Epithelial cell of esophagus (primary cell): ENCODE measurements at regions not wholly inside any gene's neighbourhood (a gene's known extent, or its start where the extent isn't known, plus 50 kb on each side); places are given as distances from the start of the nearest gene placed in this dataset.

ENCODE experiments used
- DNase-seq: peaks from one replicate; pipeline ENCODE4 v3.0.0; 2010; ENCODE audit warnings: low read depth
- H3K4me3 ChIP-seq: 2 replicates; pipeline ENCODE4 v1.5.1; 2011; ENCODE audit warnings: mild to moderate bottlenecking, low read length, control low read depth
- TF ChIP-seq, protein P1 (sequence below): IDR thresholded peaks from 2 replicates; pipeline ENCODE4 v1.5.1; 2011; ENCODE audit warnings: low read depth, mild to moderate bottlenecking, low read length, control low read depth, inconsistent platforms; ENCODE audit not compliant: insufficient read depth; ENCODE audit errors: missing control alignments

DNA sequence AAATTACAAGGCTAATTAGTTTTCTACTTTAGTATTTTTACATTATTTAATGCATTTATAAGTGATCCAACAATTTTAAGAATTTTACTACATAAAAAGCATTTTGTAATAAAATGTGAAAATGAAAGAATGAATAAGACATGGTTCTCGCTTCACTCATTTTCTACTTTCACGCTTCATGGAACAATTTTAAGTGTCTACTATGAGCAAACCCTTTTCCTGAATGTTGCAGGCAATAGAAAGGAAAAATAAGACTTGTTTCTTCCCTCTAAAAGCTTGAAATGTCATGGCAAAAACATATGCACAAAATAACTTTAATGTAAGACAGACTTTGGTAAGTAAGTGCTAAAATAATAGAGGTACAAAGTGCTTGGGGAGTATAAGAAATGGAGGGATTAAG, 205.7 kb upstream of the HMGA2 start:
- TF ChIP-seq, protein P1, sequence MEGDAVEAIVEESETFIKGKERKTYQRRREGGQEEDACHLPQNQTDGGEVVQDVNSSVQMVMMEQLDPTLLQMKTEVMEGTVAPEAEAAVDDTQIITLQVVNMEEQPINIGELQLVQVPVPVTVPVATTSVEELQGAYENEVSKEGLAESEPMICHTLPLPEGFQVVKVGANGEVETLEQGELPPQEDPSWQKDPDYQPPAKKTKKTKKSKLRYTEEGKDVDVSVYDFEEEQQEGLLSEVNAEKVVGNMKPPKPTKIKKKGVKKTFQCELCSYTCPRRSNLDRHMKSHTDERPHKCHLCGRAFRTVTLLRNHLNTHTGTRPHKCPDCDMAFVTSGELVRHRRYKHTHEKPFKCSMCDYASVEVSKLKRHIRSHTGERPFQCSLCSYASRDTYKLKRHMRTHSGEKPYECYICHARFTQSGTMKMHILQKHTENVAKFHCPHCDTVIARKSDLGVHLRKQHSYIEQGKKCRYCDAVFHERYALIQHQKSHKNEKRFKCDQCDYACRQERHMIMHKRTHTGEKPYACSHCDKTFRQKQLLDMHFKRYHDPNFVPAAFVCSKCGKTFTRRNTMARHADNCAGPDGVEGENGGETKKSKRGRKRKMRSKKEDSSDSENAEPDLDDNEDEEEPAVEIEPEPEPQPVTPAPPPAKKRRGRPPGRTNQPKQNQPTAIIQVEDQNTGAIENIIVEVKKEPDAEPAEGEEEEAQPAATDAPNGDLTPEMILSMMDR, result no peak
- no peak overlapping the region for H3K4me3 ChIP-seq
- DNase-seq, result no peak

DNA sequence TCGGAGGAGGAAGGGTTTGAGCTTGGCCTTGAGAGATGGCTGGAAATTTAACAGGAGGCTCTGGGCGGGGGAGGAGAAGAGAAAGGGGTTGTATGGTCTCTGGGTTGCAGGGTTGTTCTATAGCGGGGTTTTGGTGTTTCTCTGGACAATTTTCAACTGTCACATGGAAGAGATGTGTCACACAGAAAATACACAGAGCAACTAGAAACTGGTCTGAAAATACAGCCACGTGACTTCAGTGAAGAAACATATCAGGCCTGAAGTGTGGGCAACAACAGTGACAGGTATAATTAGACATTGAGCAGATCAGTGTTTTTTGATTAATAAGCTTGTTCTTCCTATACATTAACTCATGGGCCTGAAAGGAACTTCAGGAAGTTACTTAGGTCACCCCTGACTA, 205.3 kb upstream of the HMGA2 start:
- no peak for DNase-seq
- no peak overlapping the region for H3K4me3 ChIP-seq
- TF ChIP-seq, protein P1, result no peak

DNA sequence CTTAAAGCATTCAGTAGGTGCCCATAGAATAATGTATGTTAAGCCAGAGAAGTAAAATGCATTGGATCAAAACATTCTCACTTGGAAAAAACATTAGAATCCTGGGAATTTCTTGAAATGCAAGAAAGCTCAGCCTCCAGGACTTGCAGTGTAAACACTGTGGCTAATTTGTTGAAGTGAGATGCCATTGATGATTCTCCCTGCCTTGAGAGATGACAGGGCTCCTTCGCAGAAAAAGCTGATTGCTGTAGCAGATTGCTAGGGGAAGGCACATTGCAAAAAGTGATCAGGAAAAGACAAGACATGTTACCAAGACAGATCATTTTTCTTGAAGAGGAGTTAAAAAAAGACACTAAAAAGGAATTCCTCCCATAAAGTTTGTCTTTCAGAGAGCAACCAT, 204.2 kb upstream of the HMGA2 start:
- TF ChIP-seq, protein P1, result no peak
- H3K4me3 ChIP-seq, result no peak overlapping the region
- no peak for DNase-seq

DNA sequence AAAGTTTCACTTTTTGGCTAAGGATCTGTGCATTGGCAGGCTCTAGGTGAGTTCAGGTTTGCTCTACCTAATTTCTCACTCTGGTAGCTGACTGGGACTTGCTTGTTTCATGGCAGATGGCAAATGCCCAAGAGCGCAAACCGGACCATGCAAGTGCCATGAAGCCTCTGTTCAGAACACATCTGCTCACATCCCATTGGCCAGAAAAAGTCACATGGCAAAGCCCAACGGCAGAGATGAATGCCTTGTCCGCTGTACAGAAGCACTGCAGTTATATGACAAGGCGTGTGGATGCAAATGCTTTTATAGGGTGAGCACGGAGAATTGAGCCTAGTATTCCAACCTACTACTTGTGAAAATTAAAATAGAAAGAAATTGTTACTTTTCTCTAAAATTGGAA, 202.2 kb upstream of the HMGA2 start:
- TF ChIP-seq, protein P1, result no peak
- DNase-seq, result no peak
- H3K4me3 ChIP-seq, result no peak overlapping the region

DNA sequence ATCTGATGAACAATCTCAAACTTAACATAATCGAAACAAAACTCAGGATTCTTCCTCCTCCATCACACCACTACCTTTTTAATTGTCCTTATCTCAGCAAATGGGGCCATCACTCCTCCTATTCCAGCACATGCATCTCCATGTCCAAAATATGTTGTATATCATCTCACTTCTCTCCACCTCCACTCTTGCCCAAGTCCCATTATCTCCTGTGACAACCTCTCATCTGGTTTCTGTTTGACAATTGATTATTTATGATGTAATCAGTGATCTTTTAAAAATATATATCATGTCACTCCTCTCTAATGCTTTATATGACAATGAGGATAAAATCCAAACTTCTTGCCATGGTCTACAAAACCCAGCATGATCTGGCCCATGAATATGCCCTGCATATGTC, 200.8 kb upstream of the HMGA2 start:
- H3K4me3 ChIP-seq, result no peak overlapping the region
- TF ChIP-seq, protein P1, result no peak
- no peak for DNase-seq

DNA sequence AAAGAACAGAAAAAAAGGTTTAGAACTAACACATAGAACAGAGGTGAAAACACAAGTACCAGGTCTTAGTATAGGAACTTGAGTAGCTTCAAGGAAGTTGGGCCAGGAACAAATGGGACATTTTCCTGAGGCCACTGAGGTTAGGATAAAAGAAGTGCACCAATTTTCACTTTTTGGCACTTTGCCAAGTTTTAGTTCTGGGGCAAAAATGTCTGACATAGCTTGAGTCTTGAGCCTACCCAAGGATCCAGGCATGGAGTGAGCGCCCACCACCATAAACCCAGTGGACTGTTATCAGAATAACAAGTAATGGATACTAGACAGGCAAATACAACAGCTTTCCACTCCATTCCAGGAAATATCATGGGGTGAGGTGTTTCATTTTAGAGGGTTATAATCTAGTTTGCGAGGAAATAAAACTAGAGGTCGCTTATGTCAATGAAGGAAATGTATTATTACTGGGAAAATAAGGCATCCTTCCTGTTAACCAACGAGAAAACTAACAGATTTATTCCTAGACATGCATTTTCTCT, 199.7 kb upstream of the HMGA2 start:
- TF ChIP-seq, protein P1, result no peak
- H3K4me3 ChIP-seq, result no peak overlapping the region
- no peak for DNase-seq

DNA sequence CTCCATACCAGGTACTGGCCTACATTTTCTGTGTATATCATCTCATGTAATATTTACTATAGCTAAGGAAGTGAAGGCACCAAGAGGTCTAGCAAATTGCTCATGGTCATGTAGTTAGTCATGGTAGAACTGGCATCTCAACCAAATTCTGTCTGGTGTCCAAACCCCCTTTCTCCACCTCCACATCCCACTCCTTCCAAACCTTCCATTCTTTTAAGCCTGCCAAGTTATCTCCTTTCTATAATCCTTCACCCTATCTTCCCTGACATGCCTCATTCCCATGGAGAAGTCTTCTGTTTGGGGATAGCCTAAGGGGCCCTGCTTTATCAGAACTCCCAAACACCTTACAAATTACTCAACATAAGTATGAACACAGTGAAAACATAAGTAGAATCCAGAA, 196.2 kb upstream of the HMGA2 start:
- no peak overlapping the region for H3K4me3 ChIP-seq
- TF ChIP-seq, protein P1, result no peak
- no peak for DNase-seq
